Heart right ventricle (tissue), 16 donors: ENCODE measurements at regions not wholly inside any gene's neighbourhood (a gene's known extent, or its start where the extent isn't known, plus 50 kb on each side); places are given as distances from the start of the nearest gene placed in this dataset.

Source experiments
- ATAC-seq, 8 donors: fragments of 200-7000 bp; cut with Tn5 transposase; one replicate each; pipeline ENCODE4 v1.9.1; 2020; ENCODE audit warnings: mild to moderate bottlenecking in 8 of 8, moderate library complexity in 8 of 8, moderate number of reproducible peaks in 1 of 8
- DNase-seq, 2 donors: peaks; one replicate each; pipeline ENCODE4 v3.0.0-alpha.2; 2020
- H3K27ac ChIP-seq, 10 donors: fragments of 200-600 bp; sonication (generic) in 2 of 10; one replicate each; pipeline versions ENCODE4 v1.5.0 to v1.8.0; 2020 to 2022; ENCODE audit warnings: mild to moderate bottlenecking in 3 of 10
- H3K27me3 ChIP-seq, 7 donors: fragments of 200-600 bp; one replicate each; pipeline ENCODE4 v1.8.0; 2021 to 2022; ENCODE audit warnings: mild to moderate bottlenecking in 2 of 7
- H3K36me3 ChIP-seq, 9 donors: fragments of 200-600 bp; sonication (generic) in 1 of 9; one replicate each; pipeline versions ENCODE4 v1.5.0 to v1.8.0; 2020 to 2022; ENCODE audit warnings: mild to moderate bottlenecking in 2 of 9
- H3K4me1 ChIP-seq, 9 donors: fragments of 200-600 bp; sonication (generic) in 1 of 9; one replicate each; pipeline versions ENCODE4 v1.5.0 to v1.8.0; 2020 to 2022; ENCODE audit warnings: mild to moderate bottlenecking in 4 of 9
- H3K4me3 ChIP-seq, 10 donors: fragments of 200-600 bp; sonication (generic) in 2 of 10; one replicate each; pipeline versions ENCODE4 v1.5.0 to v1.8.0; 2020 to 2022; ENCODE audit warnings: mild to moderate bottlenecking in 7 of 10, moderate library complexity in 2 of 10
- H3K9me3 ChIP-seq, 11 donors: fragments of 200-600 bp in 10 of 11; sonication (generic) in 2 of 11; one replicate each; pipeline versions ENCODE4 v1.5.0 to v1.8.0; 2013 to 2022; ENCODE audit warnings: mild to moderate bottlenecking in 2 of 11, control low read depth in 1 of 11, moderate library complexity in 1 of 11
- WGBS, 2 donors: extraction: QIAGEN DNeasy Blood & Tissue Kit; methylation state at CpG; one replicate each; pipeline ENCODE4 v1.1.7; 2013; ENCODE audit warnings: inconsistent platforms in 1 of 2; 5-methylcytosine and 5-hydroxymethylcytosine counted together
- intact Hi-C, 10 donors: fragments of 100-400 bp; cut with DNase I; formaldehyde crosslinking; loops; one replicate each; pipeline versions ENCODE4 v1.11.1 to v1.14.2; 2022
- TF ChIP-seq, protein P1 (sequence below), 9 donors: fragments of 200-600 bp; sonication (generic) in 2 of 9; IDR thresholded peaks; one replicate each; pipeline versions ENCODE4 v1.5.0 to v1.8.0; 2021 to 2022; ENCODE audit warnings: antibody characterized with exemption in 9 of 9, mild to moderate bottlenecking in 5 of 9, moderate library complexity in 1 of 9
- donor health status: Arrhythmogenic right ventricular cardiomyopathy.
- donor health status: ischemic (EF 13 %, LVEDD 7.1; RV severe dilation, severe dysfunction).
- donor health status: healthy with polysubstance abuse.
- donor health status: DM: no; HTN: yes; CAD: no.
- donor health status: DM: no; HTN: no; CAD: no.
- donor health status: ischemic (EF 25% LVEDD 6.9; RV normal size, moderate dysfunction).
- donor health status: ischemic (EF 25% LVEDD 5.7; RV mildly dilated, moderate dysfunction).
- donor health status: healthy.
- donor health status: DM: yes; HTN: yes; CAD: no.
- donor health status: Ischemic cardiomyopathy.
- donor health status: ischemic (EF 35%, LVEDD 5.7; RV mildly dilated, moderate dysfunction).
- donor health status: nonischemic (EF 11% LVEDD 7.7; RV severe dilation, severe dysfunction).
- donor health status: DM: yes; HTN: yes; CAD: no.
- donor health status: PGD.
- donor health status: ischemic (EF 29% LVEDD 5.4; RV normal size, mild dysfunction).
- donor health status: nonischemic (EF 23%, LVEDD 6.1; RV moderate dilation, normal function).

DNA sequence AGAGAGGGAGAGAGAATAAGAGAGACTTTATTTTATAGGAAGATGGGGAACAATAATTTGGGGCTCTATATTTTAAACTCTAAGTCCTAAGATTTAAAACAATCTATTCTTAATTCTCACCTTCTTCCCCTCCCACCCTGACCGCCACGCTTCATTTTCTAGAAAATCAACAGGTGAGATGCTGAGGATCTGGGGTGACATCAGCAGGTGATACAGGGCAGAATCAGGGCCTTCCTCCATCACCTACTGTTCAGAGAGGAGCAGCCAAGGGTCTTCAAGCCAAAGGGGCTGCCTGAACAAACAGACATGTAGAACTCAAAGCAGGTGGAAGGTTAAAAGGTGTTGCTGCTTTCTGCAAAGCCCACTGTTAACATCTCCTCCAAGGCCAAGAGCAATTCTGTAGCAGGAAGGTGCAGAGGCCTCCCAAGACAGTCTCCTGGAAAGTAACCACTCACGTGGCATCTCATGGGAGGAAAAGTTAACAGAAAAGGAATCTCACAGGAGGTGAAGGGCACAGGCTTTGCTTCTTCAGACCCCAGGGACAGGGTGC, 183.6 kb upstream of the TLE3 start:
- ATAC-seq: no peak
- WGBS, 2 donors: 92 to 96% methylated on average over 3 of the region's 3 CpGs

DNA sequence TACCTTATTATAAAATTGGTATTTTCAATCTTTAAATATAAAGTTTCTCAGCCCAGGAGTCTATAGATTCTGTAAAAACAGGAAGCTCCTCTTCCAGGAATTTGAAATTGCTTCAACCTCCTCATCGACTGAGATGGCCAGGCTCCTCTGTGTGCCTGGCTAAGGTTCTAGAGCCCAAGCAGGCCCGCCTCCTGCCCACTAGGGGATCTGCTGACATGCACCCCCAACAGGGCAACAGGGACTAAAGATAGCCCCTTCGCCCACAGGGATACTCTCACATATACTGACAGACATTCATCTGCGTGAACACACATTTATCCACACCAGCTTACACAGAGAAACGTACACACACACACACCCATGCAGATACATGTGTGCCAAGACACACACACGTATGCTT, 183.1 kb upstream of the TLE3 start:
- Histone ChIP-seq H3K9me3 (no peaks in the 10 kb centered on the region), H3K4me1 (peaks cover 0 to 11% (median 4%) of the 10 kb centered on the region in 9 donors), H3K36me3 (no peaks in the 10 kb centered on the region), H3K4me3 (no peak overlapping the region), H3K27me3 (no peaks in the 10 kb centered on the region), H3K27ac (no peak overlapping the region)
- intact Hi-C loops: loop anchor here in 1 of 10 donors (10.0 kb wide), 1 partner anchor 116 kb away; no protein-coding TSS in a partner anchor
- WGBS, 2 donors: 88 to 92% methylated on average over 6 of the region's 6 CpGs
- no peak for DNase-seq
- ATAC-seq: no peak
- TF ChIP-seq, protein P1, sequence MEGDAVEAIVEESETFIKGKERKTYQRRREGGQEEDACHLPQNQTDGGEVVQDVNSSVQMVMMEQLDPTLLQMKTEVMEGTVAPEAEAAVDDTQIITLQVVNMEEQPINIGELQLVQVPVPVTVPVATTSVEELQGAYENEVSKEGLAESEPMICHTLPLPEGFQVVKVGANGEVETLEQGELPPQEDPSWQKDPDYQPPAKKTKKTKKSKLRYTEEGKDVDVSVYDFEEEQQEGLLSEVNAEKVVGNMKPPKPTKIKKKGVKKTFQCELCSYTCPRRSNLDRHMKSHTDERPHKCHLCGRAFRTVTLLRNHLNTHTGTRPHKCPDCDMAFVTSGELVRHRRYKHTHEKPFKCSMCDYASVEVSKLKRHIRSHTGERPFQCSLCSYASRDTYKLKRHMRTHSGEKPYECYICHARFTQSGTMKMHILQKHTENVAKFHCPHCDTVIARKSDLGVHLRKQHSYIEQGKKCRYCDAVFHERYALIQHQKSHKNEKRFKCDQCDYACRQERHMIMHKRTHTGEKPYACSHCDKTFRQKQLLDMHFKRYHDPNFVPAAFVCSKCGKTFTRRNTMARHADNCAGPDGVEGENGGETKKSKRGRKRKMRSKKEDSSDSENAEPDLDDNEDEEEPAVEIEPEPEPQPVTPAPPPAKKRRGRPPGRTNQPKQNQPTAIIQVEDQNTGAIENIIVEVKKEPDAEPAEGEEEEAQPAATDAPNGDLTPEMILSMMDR (IDR thresholded peaks at IDR 0.05): no peak

More for the DNA sequence above, 183.6 kb upstream of the TLE3 start:
- Histone ChIP-seq H3K27ac (no peak overlapping the region), H3K27me3 (no peaks in the 10 kb centered on the region), H3K4me1 (peaks cover 0 to 11% (median 4%) of the 10 kb centered on the region in 9 donors), H3K9me3 (no peaks in the 10 kb centered on the region), H3K4me3 (no peak overlapping the region), H3K36me3 (no peaks in the 10 kb centered on the region)
- DNase-seq: no peak
- intact Hi-C loops: loop anchor here in 1 of 10 donors (10.0 kb wide), 1 partner anchor 117 kb away; no protein-coding TSS in a partner anchor
- TF ChIP-seq, protein P1 (IDR thresholded peaks at IDR 0.05): no peak

DNA sequence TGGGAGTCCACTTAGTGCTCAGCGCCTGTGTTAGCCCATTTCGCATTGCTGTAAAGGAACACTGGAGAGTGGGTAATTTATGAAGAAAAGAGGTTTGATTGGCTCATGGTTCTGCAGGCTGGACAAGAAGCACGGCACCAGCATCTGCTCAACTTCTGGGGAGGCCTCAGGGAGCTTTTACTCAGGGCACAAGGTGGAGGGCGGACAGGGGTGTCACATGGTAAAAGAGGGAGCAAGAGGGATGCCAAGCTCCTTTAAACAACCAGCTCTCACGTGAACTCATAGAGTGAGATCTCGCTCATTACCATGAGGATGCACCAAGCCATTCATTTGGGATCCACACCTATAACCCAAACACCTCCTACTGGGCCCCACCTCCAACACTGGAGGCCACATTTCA, 181.4 kb upstream of the TLE3 start:
- Histone ChIP-seq H3K27ac (no peak overlapping the region), H3K27me3 (no peaks in the 10 kb centered on the region), H3K36me3 (no peaks in the 10 kb centered on the region), H3K9me3 (no peaks in the 10 kb centered on the region), H3K4me1 (peaks cover 0 to 8% (median 0%) of the 10 kb centered on the region in 9 donors), H3K4me3 (no peak overlapping the region)
- intact Hi-C loops: loop anchor here in 2 of 10 donors (10.0 kb wide), 2 partner anchors 196 to 254 kb away; no protein-coding TSS in a partner anchor
- TF ChIP-seq, protein P1 (IDR thresholded peaks at IDR 0.05): no peak
- no peak for ATAC-seq
- 89 to 90% methylated on average over 6 of the region's 6 CpGs for WGBS, 2 donors
- DNase-seq: no peak

DNA sequence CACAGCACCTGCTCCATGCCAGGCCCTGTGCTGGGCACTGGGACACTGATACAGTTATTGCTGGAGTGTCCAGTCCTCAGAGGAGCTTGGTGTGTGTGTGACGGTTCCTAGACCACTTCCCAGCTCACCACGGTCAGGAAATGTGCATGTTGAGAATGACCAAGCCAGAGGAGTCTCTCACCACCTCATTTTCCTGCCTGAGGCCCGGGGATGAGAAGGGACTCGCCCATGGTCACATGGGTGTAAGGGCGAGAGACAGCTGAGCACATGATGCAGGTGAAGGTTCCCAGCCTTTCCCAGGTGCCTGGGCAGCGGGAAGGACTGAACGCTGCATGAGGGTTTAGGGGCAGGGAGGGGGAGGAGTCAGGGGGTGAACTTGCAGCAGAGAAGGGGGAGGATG, 180.9 kb upstream of the TLE3 start:
- no peaks in the 10 kb centered on the region for H3K9me3 ChIP-seq
- H3K4me1 ChIP-seq: peaks cover 0 to 8% (median 0%) of the 10 kb centered on the region in 9 donors
- H3K36me3 ChIP-seq: no peaks in the 10 kb centered on the region
- TF ChIP-seq, protein P1 (IDR thresholded peaks at IDR 0.05): no peak
- no peak overlapping the region for H3K4me3 ChIP-seq
- 83 to 91% methylated on average over 7 of the region's 7 CpGs for WGBS, 2 donors
- H3K27ac ChIP-seq: no peak overlapping the region
- H3K27me3 ChIP-seq: no peaks in the 10 kb centered on the region
- DNase-seq (no peak), ATAC-seq (no peak)
- intact Hi-C loops: loop anchor here in 2 of 10 donors (10.0 kb wide), 2 partner anchors 196 to 254 kb away; no protein-coding TSS in a partner anchor
